ENCODE measurements at regions not wholly inside any gene's neighbourhood (a gene's known extent, or its start where the extent isn't known, plus 50 kb on each side); places are given as distances from the start of the nearest gene placed in this dataset.

GRCh38 chr9:33686942-33687341, 108.4 kb upstream of the PRSS3 start (continued):
- no peak for TF ChIP-seq JUNB (IDR thresholded peaks at IDR 0.05; ENCODE audit: unreplicated experiment)
- no peak for TF ChIP-seq ETS1 (IDR thresholded peaks at IDR 0.05)
- no peak for TF ChIP-seq CTCF (conservative IDR thresholded peaks at IDR 0.05; ENCODE audit: low read depth in 2 of 2)
- TF ChIP-seq POLR2AphosphoS5 (IDR thresholded peaks at IDR 0.05; ENCODE audit: low read depth) = no peak
- TF ChIP-seq ZNF331 (CRISPR knock-in tag; IDR thresholded peaks at IDR 0.05; ENCODE audit: low read depth) = no peak
- no peak for TF ChIP-seq NANOG (IDR thresholded peaks at IDR 0.05; ENCODE audit: borderline replicate concordance)
- no peak for TF ChIP-seq STAT1 (IDR thresholded peaks at IDR 0.05; ENCODE audit: unreplicated experiment)

- H3K4me3 Mint-ChIP-seq = no peak overlapping the region
- Histone ChIP-seq H2AFZ (no peak overlapping the region), H3K4me3 (no peak overlapping the region), H3K27me3 (ENCODE audit: insufficient read depth) (no peaks in the 10 kb centered on the region), H3K4me2 (no peak overlapping the region), H3K9me2 (ENCODE audit: insufficient read depth) (no peaks in the 10 kb centered on the region), H3K27ac (ENCODE audit: low read depth) (no peak overlapping the region), H3K4me1 (ENCODE audit: insufficient read depth) (no peaks in the 10 kb centered on the region), H3K79me2 (replicated peaks; ENCODE audit: insufficient read depth) (no peaks in the 10 kb centered on the region), H4K20me1 (replicated peaks; ENCODE audit: insufficient read depth) (no peaks in the 10 kb centered on the region), H3K36me3 (ENCODE audit: insufficient read depth) (no peaks in the 10 kb centered on the region), H3F3A (replicated peaks; ENCODE audit: low read depth) (no peaks in the 10 kb centered on the region)
- H3K4me1 Mint-ChIP-seq = no peaks in the 10 kb centered on the region
- H3K27ac Mint-ChIP-seq = no peak overlapping the region
- ATAC-seq (no peak), DNase-seq (ENCODE audit: low spot score) (no peak)
- no peaks in the 10 kb centered on the region for H3K36me3 Mint-ChIP-seq (ENCODE audit: low read depth)
- no peaks in the 10 kb centered on the region for H3K9me3 Mint-ChIP-seq
- H3K27me3 Mint-ChIP-seq (ENCODE audit: insufficient read depth, low read depth, poor library complexity) = no peaks in the 10 kb centered on the region
- TF ChIP-seq CTCF (conservative IDR thresholded peaks at IDR 0.05; ENCODE audit: low read depth in 2 of 2) (no peak), ZNF462 (CRISPR knock-in tag; IDR thresholded peaks at IDR 0.05) (no peak), ZNF114 (CRISPR knock-in tag; IDR thresholded peaks at IDR 0.05) (no peak), POLR2AphosphoS5 (IDR thresholded peaks at IDR 0.05; ENCODE audit: low read depth) (no peak), STAT1 (IDR thresholded peaks at IDR 0.05; ENCODE audit: unreplicated experiment) (no peak), NANOG (IDR thresholded peaks at IDR 0.05; ENCODE audit: borderline replicate concordance) (no peak), ZNF331 (CRISPR knock-in tag; IDR thresholded peaks at IDR 0.05; ENCODE audit: low read depth) (no peak), ETS1 (IDR thresholded peaks at IDR 0.05) (no peak), JUNB (IDR thresholded peaks at IDR 0.05; ENCODE audit: unreplicated experiment) (no peak)
Measured at GRCh38 chr9:33687779-33688178, 107.6 kb upstream of the PRSS3 start.

Data from GM23338 (cell line).